Mesenchymal stem cell (in vitro differentiated cells and primary cell): ENCODE measurements at regions not wholly inside any gene's neighbourhood (a gene's known extent, or its start where the extent isn't known, plus 50 kb on each side); places are given as distances from the start of the nearest gene placed in this dataset.

Source experiments
- DNase-seq: peaks from one replicate; pipeline ENCODE4 v3.0.0-alpha.2; 2013
- H2AFZ ChIP-seq: one replicate; pipeline ENCODE4 v1.6.1; 2013; ENCODE audit warnings: low read depth, mild to moderate bottlenecking, control low read depth, inconsistent platforms, low read length, moderate library complexity
- H2AK5ac ChIP-seq: 2 replicates; pipeline ENCODE4 v1.6.1; 2013; ENCODE audit warnings: low read length, moderate library complexity, mild to moderate bottlenecking, inconsistent platforms; ENCODE audit not compliant: severe bottlenecking
- H2BK120ac ChIP-seq: one replicate; pipeline ENCODE4 v1.6.1; 2013; ENCODE audit warnings: low read depth, mild to moderate bottlenecking, inconsistent platforms, low read length, moderate library complexity
- H2BK12ac ChIP-seq, 2 experiments: one replicate each; pipeline ENCODE4 v1.6.1; 2013; ENCODE audit warnings: inconsistent platforms in 2 of 2, low read length in 2 of 2, mild to moderate bottlenecking in 2 of 2, moderate library complexity in 2 of 2, control low read depth in 1 of 2
- H2BK15ac ChIP-seq: one replicate; pipeline ENCODE4 v1.6.1; 2013; ENCODE audit warnings: mild to moderate bottlenecking, low read depth, inconsistent platforms; ENCODE audit not compliant: poor library complexity, severe bottlenecking
- H2BK5ac ChIP-seq: 2 replicates; pipeline ENCODE4 v1.6.1; 2013; ENCODE audit warnings: low read depth, mild to moderate bottlenecking, low read length, control low read depth, inconsistent platforms; ENCODE audit not compliant: poor library complexity, severe bottlenecking
- H3K14ac ChIP-seq, 2 experiments: one replicate each; pipeline ENCODE4 v1.6.1; 2013; ENCODE audit warnings: inconsistent platforms in 2 of 2, low read length in 2 of 2, control low read depth in 1 of 2, mild to moderate bottlenecking in 1 of 2, moderate library complexity in 1 of 2
- H3K18ac ChIP-seq, 2 experiments: one replicate each; pipeline ENCODE4 v1.6.1; 2013; ENCODE audit warnings: inconsistent platforms in 2 of 2, low read length in 2 of 2, control low read depth in 1 of 2, low read depth in 1 of 2, mild to moderate bottlenecking in 1 of 2
- H3K23ac ChIP-seq, 2 experiments: one replicate each; pipeline ENCODE4 v1.6.1; 2013; ENCODE audit warnings: inconsistent platforms in 2 of 2, low read length in 2 of 2, mild to moderate bottlenecking in 2 of 2, moderate library complexity in 2 of 2, control low read depth in 1 of 2
- H3K27ac ChIP-seq: 2 replicates; pipeline ENCODE4 v1.5.1; 2013; ENCODE audit warnings: mild to moderate bottlenecking, moderate library complexity, low read length, control low read depth, inconsistent platforms; ENCODE audit not compliant: poor library complexity, severe bottlenecking
- H3K27me3 ChIP-seq, 2 experiments: 2 replicates each; pipeline versions ENCODE4 v1.6.1 to v1.7.0; 2013; ENCODE audit warnings: low read length in 2 of 2, mild to moderate bottlenecking in 2 of 2, moderate library complexity in 2 of 2, control low read depth in 1 of 2, inconsistent platforms in 1 of 2; ENCODE audit not compliant: control insufficient read depth in 1 of 2, insufficient read depth in 1 of 2
- H3K36me3 ChIP-seq, 2 experiments: 2 replicates each; pipeline versions ENCODE4 v1.6.1 to v1.7.0; 2013; ENCODE audit warnings: low read length in 2 of 2, control low read depth in 1 of 2, inconsistent platforms in 1 of 2, low read depth in 1 of 2, mild to moderate bottlenecking in 1 of 2; ENCODE audit not compliant: insufficient read depth in 2 of 2, control insufficient read depth in 1 of 2
- H3K4ac ChIP-seq, 2 experiments: one replicate each; pipeline ENCODE4 v1.6.1; 2013; ENCODE audit warnings: inconsistent platforms in 2 of 2, low read length in 2 of 2, mild to moderate bottlenecking in 2 of 2, moderate library complexity in 2 of 2, control low read depth in 1 of 2, low read depth in 1 of 2
- H3K4me1 ChIP-seq: 2 replicates; pipeline ENCODE4 v1.6.1; 2013; ENCODE audit warnings: low read depth, low read length, control low read depth; ENCODE audit not compliant: control insufficient read depth, insufficient read depth
- H3K4me2 ChIP-seq: 2 replicates; pipeline ENCODE4 v1.6.1; 2013; ENCODE audit warnings: low read length, mild to moderate bottlenecking, inconsistent platforms; ENCODE audit not compliant: poor library complexity, severe bottlenecking
- H3K4me3 ChIP-seq, 2 experiments: 2 replicates each; pipeline versions ENCODE4 v1.5.1 to v1.7.0; 2013; ENCODE audit warnings: low read length in 2 of 2, mild to moderate bottlenecking in 2 of 2, control low read depth in 1 of 2, low read depth in 1 of 2; ENCODE audit not compliant: insufficient read depth in 1 of 2
- H3K79me1 ChIP-seq: replicated peaks from 2 replicates; pipeline ENCODE4 v1.6.1; 2013; ENCODE audit warnings: mild to moderate bottlenecking, control low read depth, low read length, inconsistent platforms; ENCODE audit not compliant: poor library complexity, severe bottlenecking
- H3K9ac ChIP-seq: 2 replicates; pipeline ENCODE4 v1.7.0; 2013; ENCODE audit warnings: mild to moderate bottlenecking, low read length, moderate library complexity
- H3K9me3 ChIP-seq: 2 replicates; pipeline ENCODE4 v1.7.0; 2013; ENCODE audit warnings: mild to moderate bottlenecking, low read length; ENCODE audit not compliant: control insufficient read depth
- H4K8ac ChIP-seq: one replicate; pipeline ENCODE4 v1.6.1; 2013; ENCODE audit warnings: inconsistent platforms, mild to moderate bottlenecking, low read length, moderate library complexity
- H4K91ac ChIP-seq: one replicate; pipeline ENCODE4 v1.6.1; 2013; ENCODE audit warnings: mild to moderate bottlenecking, low read length, inconsistent platforms
- WGBS: methylation state at CpG from one replicate; pipeline ENCODE4 v1.1.7; 2013; ENCODE audit warnings: mixed read lengths; 5-methylcytosine and 5-hydroxymethylcytosine counted together

- H3K9me3 ChIP-seq: peaks cover 14% of the 10 kb centered on the region
- H2BK15ac ChIP-seq: no peak overlapping the region
- no peak overlapping the region for H4K91ac ChIP-seq
- no peak overlapping the region for H3K9ac ChIP-seq
- no peak overlapping the region for H3K18ac ChIP-seq
- no peak overlapping the region for H3K27ac ChIP-seq
- H3K27me3 ChIP-seq: no peaks in the 10 kb centered on the region
- no peak overlapping the region for H3K14ac ChIP-seq
- no peak overlapping the region for H4K8ac ChIP-seq
- H3K4me1 ChIP-seq: no peaks in the 10 kb centered on the region
- no peak for DNase-seq
- H3K79me1 ChIP-seq: no peaks in the 10 kb centered on the region
- H2BK12ac ChIP-seq: no peak overlapping the region
- H2AFZ ChIP-seq: no peak overlapping the region
- H2AK5ac ChIP-seq: no peak overlapping the region
- no peak overlapping the region for H2BK120ac ChIP-seq
- H3K4me3 ChIP-seq: no peak overlapping the region
- no peak overlapping the region for H2BK5ac ChIP-seq
- no peak overlapping the region for H3K4ac ChIP-seq
- H3K36me3 ChIP-seq: no peaks in the 10 kb centered on the region
- no peak overlapping the region for H3K23ac ChIP-seq
- H3K4me2 ChIP-seq: no peak overlapping the region
Observed at GRCh38 chr5:40098313-40098712, 581.4 kb upstream of the PTGER4 start.

- H3K27me3 ChIP-seq: no peaks in the 10 kb centered on the region
Observed at GRCh38 chr5:40093550-40093949, 586.2 kb upstream of the PTGER4 start.

GRCh38 chr5:40089269-40089668 lies 590.4 kb upstream of the PTGER4 start:
- H2BK15ac ChIP-seq: no peak overlapping the region
- no peak overlapping the region for H2AK5ac ChIP-seq
- no peaks in the 10 kb centered on the region for H3K36me3 ChIP-seq
- no peak overlapping the region for H4K91ac ChIP-seq
- no peak overlapping the region for H2AFZ ChIP-seq
- no peak overlapping the region for H3K9ac ChIP-seq
- no peaks in the 10 kb centered on the region for H3K4me1 ChIP-seq
- no peak overlapping the region for H3K4me2 ChIP-seq
- no peak overlapping the region for H2BK120ac ChIP-seq
- no peak overlapping the region for H3K18ac ChIP-seq
- H2BK12ac ChIP-seq: no peak overlapping the region
- peaks cover 48% of the 10 kb centered on the region for H3K9me3 ChIP-seq
- no peak for DNase-seq
- no peak overlapping the region for H2BK5ac ChIP-seq
- H3K14ac ChIP-seq: no peak overlapping the region
- no peak overlapping the region for H3K4ac ChIP-seq
- H3K4me3 ChIP-seq: no peak overlapping the region
- H3K79me1 ChIP-seq: no peaks in the 10 kb centered on the region
- H3K27ac ChIP-seq: no peak overlapping the region
- no peaks in the 10 kb centered on the region for H3K27me3 ChIP-seq
- no peak overlapping the region for H4K8ac ChIP-seq
- no peak overlapping the region for H3K23ac ChIP-seq

More at GRCh38 chr5:40093550-40093949, 586.2 kb upstream of the PTGER4 start:
- Histone ChIP-seq H2AFZ (no peak overlapping the region), H2AK5ac (no peak overlapping the region), H3K23ac (no peak overlapping the region), H3K4ac (no peak overlapping the region), H2BK120ac (no peak overlapping the region), H3K79me1 (no peaks in the 10 kb centered on the region), H4K8ac (no peak overlapping the region), H3K27ac (no peak overlapping the region), H3K36me3 (no peaks in the 10 kb centered on the region), H2BK12ac (no peak overlapping the region), H3K4me2 (no peak overlapping the region), H4K91ac (no peak overlapping the region), H2BK15ac (no peak overlapping the region), H3K14ac (no peak overlapping the region), H3K4me1 (no peaks in the 10 kb centered on the region), H3K9ac (no peak overlapping the region), H3K18ac (no peak overlapping the region), H3K9me3 (peaks cover 42% of the 10 kb centered on the region), H2BK5ac (no peak overlapping the region), H3K4me3 (no peak overlapping the region)
- no CpG with 5 or more reads among the region's 2 CpGs for WGBS
- DNase-seq: no peak

- WGBS: 88% methylated on average over 1 of the region's 1 CpG
- Histone ChIP-seq H3K9ac (no peak overlapping the region), H3K36me3 (no peaks in the 10 kb centered on the region), H3K27me3 (no peaks in the 10 kb centered on the region), H3K9me3 (peaks cover 14% of the 10 kb centered on the region), H3K27ac (no peak overlapping the region), H2AK5ac (no peak overlapping the region), H2BK15ac (no peak overlapping the region), H3K14ac (no peak overlapping the region), H2BK120ac (no peak overlapping the region), H3K79me1 (no peaks in the 10 kb centered on the region), H4K8ac (no peak overlapping the region), H4K91ac (no peak overlapping the region), H2BK12ac (no peak overlapping the region), H3K23ac (no peak overlapping the region), H3K4me3 (no peak overlapping the region), H2AFZ (no peak overlapping the region), H3K4ac (no peak overlapping the region), H3K4me2 (no peak overlapping the region), H2BK5ac (no peak overlapping the region), H3K4me1 (no peaks in the 10 kb centered on the region), H3K18ac (no peak overlapping the region)
- DNase-seq: no peak
Observed at GRCh38 chr5:40084614-40085013, 595.1 kb upstream of the PTGER4 start.
